Erythroblast (primary cell): ENCODE measurements at regions not wholly inside any gene's neighbourhood (a gene's known extent, or its start where the extent isn't known, plus 50 kb on each side); places are given as distances from the start of the nearest gene placed in this dataset.
"Not testable (repeated sequence)": the region's sequence is repeated elsewhere in the genome, so short reads cannot be mapped to it uniquely, and the experiment has no call there.

Experiments
- DNase-seq, 2 experiments: peaks; one replicate each; lab custom pipeline; 2025; lab: John Stamatoyannopoulos, UW
- GATA1 ChIP-seq: IDR thresholded peaks from 2 replicates; pipeline ENCODE4 v1.6.1; 2011; ENCODE audit warnings: low read depth, mild to moderate bottlenecking, control low read depth, low read length, moderate library complexity
- POLR2A ChIP-seq: IDR thresholded peaks from 2 replicates; pipeline ENCODE4 v1.6.1; 2011; ENCODE audit warnings: mild to moderate bottlenecking, low read length

DNA sequence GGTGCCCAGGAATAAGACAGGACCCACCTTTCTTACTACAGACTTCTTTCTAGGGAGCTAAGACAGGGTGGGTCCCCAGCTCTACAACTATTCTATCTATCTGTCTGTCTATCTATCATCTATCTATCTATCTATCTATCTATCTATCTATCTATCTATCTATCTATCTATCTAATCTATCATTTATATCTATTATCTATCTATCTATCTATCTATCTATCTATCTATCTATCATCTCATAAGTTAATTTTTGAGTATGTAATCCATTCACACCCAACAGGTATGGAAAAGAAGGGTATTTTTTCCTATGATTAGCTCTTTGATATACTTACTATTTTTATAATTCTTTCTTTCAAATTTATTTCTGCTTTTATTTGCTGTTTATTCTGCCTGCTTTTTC is 55.9 kb downstream of the BAMBI start:
- TF ChIP-seq POLR2A: no peak
- no peak for DNase-seq

DNA sequence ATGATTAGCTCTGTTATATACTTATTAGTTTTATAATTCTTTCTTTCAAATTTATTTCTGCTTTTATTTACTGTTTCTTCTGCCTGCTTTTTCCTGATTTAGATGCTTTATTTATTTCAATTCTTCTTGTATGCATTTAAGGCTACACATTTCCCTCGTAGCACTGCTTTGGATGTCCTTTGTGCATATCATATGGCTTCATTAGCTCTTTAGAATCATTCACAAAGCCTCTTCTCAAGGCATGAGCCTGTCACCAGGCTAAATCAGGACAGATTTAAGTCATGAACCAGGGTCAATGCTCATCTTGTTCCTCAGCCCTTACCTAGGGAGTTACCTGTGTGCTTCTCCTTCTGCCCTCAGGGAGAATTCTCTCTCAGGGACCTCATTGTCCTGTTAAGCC is 56.3 kb downstream of the BAMBI start:
- TF ChIP-seq POLR2A: no peak
- TF ChIP-seq GATA1: no peak
- no peak for DNase-seq

DNA sequence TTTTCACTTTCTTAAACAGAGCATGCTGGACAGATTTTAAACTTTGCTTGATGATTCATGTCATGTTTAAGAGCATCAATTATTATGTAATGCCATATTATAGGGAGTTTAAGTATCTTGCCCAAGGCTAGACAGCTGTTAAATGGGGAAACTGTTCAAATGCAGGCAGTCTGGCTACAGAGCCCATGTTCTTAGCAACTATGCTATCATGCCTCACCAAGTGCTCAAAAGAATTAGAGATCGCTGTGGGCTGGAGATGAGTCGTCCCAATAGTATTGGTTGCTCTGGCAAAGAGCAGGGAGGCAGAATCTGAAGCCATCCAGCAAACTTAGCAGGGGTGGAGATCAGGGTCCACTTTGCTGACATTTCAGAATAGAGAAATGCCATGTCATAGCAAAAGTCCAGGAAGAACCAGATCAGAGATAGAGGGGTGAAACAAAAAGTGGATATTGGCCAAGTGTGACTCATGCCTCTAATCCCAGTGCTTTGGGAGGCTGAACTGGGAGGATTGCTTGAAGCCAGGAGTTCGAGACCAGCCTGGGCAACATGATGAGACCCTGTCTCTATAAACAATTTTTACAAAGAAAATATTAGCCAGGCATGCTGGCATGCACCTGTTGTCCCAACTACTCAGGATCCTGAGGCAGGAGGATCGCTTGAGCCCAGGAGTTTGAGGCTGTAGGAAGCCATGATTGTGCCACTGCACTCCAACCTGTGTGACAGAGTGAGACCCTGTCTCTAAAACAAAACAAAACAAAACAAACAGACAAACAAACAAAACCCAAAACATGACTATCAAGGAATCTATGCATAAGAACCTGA is 57.8 kb downstream of the BAMBI start:
- no peak for TF ChIP-seq GATA1
- no peak for TF ChIP-seq POLR2A
- DNase-seq: no peak

- no peak for DNase-seq
- no peak for TF ChIP-seq GATA1
- no peak for TF ChIP-seq POLR2A
These were observed 59.8 kb downstream of the BAMBI start for GRCh38 chr10:28737096-28737495.

DNA sequence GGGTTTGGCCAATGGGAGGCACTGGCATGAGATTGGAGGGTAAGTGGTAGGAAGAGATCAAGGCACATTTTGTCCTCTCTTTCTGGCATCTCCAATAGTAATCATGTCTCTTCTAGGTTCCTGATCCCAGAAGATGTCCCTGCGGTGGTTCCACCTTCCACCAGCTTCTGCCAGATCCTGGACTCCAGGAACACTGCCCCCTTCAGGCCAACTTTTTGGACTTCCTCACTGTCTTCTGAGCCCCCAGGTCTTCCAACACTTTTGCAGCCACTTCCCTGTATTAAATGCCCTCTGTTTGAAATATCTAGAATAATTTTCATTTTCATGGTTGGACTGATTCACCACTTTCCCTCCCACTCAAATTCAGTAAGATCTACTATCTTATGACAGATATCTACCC is 60.9 kb downstream of the BAMBI start:
- TF ChIP-seq POLR2A: no peak
- TF ChIP-seq GATA1: no peak
- peak; percentile 34 to 55 for DNase-seq

GRCh38 chr10:28743576-28743975 is 66.3 kb downstream of the BAMBI start:
- TF ChIP-seq GATA1 (no peak), POLR2A (no peak)
- no peak for DNase-seq

DNA sequence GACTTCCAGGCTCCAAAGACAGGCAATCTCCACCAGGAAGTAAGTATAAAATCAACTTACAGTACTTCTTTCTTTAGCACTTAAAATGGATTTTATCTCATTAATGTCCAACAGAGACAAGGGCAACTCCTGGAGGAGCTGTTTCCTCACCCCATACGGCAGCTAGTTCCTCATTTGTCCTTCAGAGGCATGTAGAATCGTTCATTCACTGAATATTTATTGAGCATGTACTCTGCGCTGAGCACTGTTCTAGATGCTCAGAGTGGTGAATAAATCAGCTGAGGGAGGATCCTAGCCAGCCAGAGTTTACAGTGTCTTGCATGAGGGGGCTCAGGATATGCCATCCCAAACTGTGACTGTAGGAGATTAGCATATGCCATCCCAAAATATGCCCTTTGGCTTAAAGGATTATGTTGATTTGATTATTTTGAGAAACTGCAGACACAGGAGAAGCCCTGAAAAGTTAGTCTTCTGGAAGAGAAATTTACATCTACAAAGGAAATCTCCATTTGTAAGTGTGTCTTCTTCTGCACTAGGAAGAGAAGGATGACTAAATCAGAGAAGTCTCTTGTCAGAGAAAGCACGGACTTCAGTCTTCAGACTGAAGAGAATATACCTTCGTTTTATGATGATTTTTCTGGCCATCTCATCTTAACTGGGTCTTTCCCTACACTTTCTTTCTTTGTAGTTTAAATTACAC is 66.9 kb downstream of the BAMBI start:
- DNase-seq: no peak
- TF ChIP-seq POLR2A: no peak
- no peak for TF ChIP-seq GATA1

- TF ChIP-seq GATA1: no peak
- TF ChIP-seq POLR2A: no peak
- no peak for DNase-seq
These were observed 77.8 kb downstream of the BAMBI start for GRCh38 chr10:28754930-28755718.

- TF ChIP-seq POLR2A: no peak
- TF ChIP-seq GATA1: no peak
- DNase-seq: no peak
These were observed 83.9 kb downstream of the BAMBI start for GRCh38 chr10:28761084-28761846.

- TF ChIP-seq POLR2A (no peak), GATA1 (no peak)
- DNase-seq: no peak
These were observed 86.3 kb downstream of the BAMBI start for GRCh38 chr10:28763471-28764170.

- DNase-seq: no peak
- TF ChIP-seq GATA1: no peak
- no peak for TF ChIP-seq POLR2A
These were observed 88.3 kb downstream of the BAMBI start for GRCh38 chr10:28765641-28766040.

DNA sequence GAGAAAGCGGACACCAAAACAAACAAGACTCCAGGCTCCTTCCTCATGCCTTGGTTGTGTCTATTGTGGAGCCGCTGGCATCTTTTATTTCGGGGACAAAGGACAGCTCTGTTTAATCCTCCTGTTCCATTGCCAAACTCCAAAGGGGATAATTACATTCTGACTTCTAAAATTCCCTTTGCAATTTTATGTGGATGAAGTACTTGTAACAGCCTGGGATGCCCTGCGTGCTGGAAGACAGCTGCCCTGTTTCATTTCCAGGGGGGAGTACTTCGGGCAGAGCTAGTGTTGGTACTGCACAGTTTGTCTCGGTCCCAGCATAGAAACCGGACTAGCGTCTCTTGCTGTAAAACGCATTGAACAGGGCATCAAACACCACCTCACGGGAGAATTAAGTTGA is 90.9 kb downstream of the BAMBI start:
- no peak for TF ChIP-seq POLR2A
- TF ChIP-seq GATA1: no peak
- no peak for DNase-seq

GRCh38 chr10:28769091-28769604 is 91.8 kb downstream of the BAMBI start:
- DNase-seq: no peak
- TF ChIP-seq POLR2A: no peak
- TF ChIP-seq GATA1: no peak

DNA sequence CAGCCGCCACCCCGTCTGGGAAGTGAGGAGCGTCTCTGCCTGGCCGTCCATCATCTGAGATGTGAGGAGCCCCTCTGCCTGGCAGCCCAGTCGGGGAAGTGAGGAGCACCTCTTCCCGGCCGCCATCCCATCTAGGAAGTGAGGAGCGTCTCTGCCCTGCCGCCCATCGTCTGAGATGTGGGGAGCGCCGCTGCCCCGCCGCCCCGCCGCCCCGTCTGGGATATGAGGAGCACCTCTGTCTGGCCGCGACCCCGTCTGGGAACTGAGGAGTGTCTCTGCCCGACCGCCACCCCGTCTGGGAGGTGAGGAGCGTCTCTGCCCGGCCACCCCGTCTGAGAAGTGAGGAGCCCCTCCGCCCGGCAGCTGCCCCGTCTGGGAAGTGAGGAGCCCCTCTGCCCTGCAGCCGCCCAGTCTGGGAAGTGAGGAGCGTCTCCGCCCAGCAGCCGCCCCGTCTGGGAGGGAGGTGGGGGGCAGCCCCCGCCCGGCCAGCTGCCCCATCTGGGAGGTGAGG is 94.3 kb downstream of the BAMBI start:
- not testable (repeated sequence) for DNase-seq
